Right cardiac atrium (tissue), 5 donors: ENCODE measurements at regions not wholly inside any gene's neighbourhood (a gene's known extent, or its start where the extent isn't known, plus 50 kb on each side); places are given as distances from the start of the nearest gene placed in this dataset.
A peak's percentile ranks its signal among the peaks of the same experiment; 100 is the strongest.

Source experiments
- ATAC-seq, 2 donors: fragments of 200-7000 bp; cut with Tn5 transposase; one replicate each; pipeline versions ENCODE4 v1.8.0 to v1.9.1; 2020; ENCODE audit warnings: moderate library complexity in 2 of 2, mild to moderate bottlenecking in 1 of 2
- DNase-seq, 3 donors: peaks; one replicate each; pipeline ENCODE4 v3.0.0-alpha.2; 2020
- H3K27ac ChIP-seq: one replicate; pipeline ENCODE4 v1.5.1; 2013; ENCODE audit warnings: mild to moderate bottlenecking, low read length, control low read depth, moderate library complexity
- H3K27me3 ChIP-seq: one replicate; pipeline ENCODE4 v1.6.1; 2013; ENCODE audit not compliant: control insufficient read depth, insufficient read depth
- H3K4me1 ChIP-seq: one replicate; pipeline ENCODE4 v1.6.1; 2013; ENCODE audit warnings: low read length; ENCODE audit not compliant: control insufficient read depth, insufficient read depth
- H3K4me3 ChIP-seq: one replicate; pipeline ENCODE4 v1.5.1; 2013; ENCODE audit warnings: low read length, control low read depth
- H3K9me3 ChIP-seq: one replicate; pipeline ENCODE4 v1.6.1; 2013; ENCODE audit warnings: low read length; ENCODE audit not compliant: control insufficient read depth
- WGBS: extraction: QIAGEN DNeasy Blood & Tissue Kit; methylation state at CpG from one replicate; pipeline ENCODE4 v1.1.7; 2013; 5-methylcytosine and 5-hydroxymethylcytosine counted together
- intact Hi-C, 4 donors: fragments of 100-400 bp; cut with DNase I; formaldehyde crosslinking; loops; one replicate each; pipeline versions ENCODE4 v1.11.0 to v1.14.0; 2022 to 2023
- donor health status: healthy with polysubstance abuse.
- donor health status: DM: no; HTN: yes; CAD: no.
- donor health status: DM: no; HTN: no; CAD: no.
- donor health status: DM: no; HTN: yes; CAD: no; lungs with severe emphysema.
- donor health status: DM: yes; HTN: yes; CAD: no.

- Histone ChIP-seq H3K4me3 (no peak overlapping the region), H3K9me3 (no peaks in the 10 kb centered on the region), H3K27me3 (no peaks in the 10 kb centered on the region), H3K4me1 (peaks cover 5% of the 10 kb centered on the region), H3K27ac (no peak overlapping the region)
- ATAC-seq (no peak), DNase-seq (no peak)
- 92% methylated on average over 5 of the region's 5 CpGs for WGBS
- intact Hi-C loops = no loop called here
Observed at GRCh38 chrX:38871129-38872029, 70.1 kb downstream of the MID1IP1 start.

DNA sequence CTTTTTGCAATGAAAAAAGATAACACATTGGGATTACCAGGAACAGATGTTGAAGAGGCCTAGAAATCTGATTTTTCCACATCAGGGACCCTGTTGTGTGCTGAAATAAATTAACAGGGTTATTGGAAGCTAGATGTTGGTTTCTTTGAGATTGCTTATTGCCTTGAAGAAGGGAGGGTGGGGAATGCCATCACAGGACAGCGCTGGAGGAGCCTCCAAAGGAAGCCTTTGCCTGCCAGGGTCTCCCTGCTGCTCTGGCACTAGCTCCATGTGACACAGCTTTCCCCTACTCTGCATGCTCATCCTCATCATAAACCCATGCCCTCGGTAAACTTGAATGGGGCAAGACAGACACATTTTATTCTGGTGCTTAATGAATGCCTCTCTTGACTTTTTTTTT lies 76.1 kb downstream of the MID1IP1 start:
- no peak overlapping the region for H3K27ac ChIP-seq
- DNase-seq (no peak), ATAC-seq (no peak)
- no peaks in the 10 kb centered on the region for H3K9me3 ChIP-seq
- 94% methylated on average over 2 of the region's 2 CpGs for WGBS
- intact Hi-C loops = no loop called here
- no peak overlapping the region for H3K4me3 ChIP-seq
- no peaks in the 10 kb centered on the region for H3K4me1 ChIP-seq
- H3K27me3 ChIP-seq = no peaks in the 10 kb centered on the region

GRCh38 chrX:38878641-38879340 lies 77.5 kb downstream of the MID1IP1 start:
- no peaks in the 10 kb centered on the region for H3K9me3 ChIP-seq
- no peaks in the 10 kb centered on the region for H3K27me3 ChIP-seq
- no peak overlapping the region for H3K27ac ChIP-seq
- ATAC-seq = no peak
- intact Hi-C loops = no loop called here
- DNase-seq = no peak
- 66% methylated on average over 4 of the region's 4 CpGs for WGBS
- no peaks in the 10 kb centered on the region for H3K4me1 ChIP-seq
- H3K4me3 ChIP-seq = no peak overlapping the region

DNA sequence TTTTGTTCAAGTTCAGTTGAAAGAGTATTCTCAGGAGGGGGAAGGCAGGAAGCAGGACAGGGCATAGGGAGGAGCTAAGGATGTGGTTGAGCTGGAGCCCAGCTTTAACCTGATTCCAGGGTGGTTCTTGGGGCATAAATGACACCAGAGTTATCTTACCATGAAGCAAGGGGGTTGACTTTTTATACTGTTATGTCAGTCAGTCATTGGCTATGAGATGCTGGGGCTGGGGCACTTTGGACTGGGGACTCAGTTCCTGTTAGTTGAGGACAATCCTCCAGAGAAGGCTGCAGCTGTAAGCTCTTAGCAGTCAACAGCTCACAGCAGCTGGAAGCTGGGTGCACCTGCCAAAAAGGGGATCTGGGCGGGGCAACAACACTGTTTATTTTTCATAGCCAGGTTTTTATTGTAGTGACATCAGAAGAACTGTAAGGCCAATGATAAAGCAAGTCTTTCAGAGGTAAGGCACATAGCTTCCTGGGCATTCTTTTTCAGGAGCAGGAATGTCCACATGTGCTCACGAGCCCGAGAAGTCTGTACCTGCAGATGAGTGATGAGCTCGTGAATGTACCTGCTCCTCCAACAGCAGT lies 78.5 kb downstream of the MID1IP1 start:
- H3K27ac ChIP-seq = no peak overlapping the region
- peak in 1 of 2 donors; percentile 28 for ATAC-seq

GRCh38 chrX:38880296-38880854 lies 79.1 kb downstream of the MID1IP1 start:
- WGBS = 48% methylated on average over 3 of the region's 3 CpGs
- H3K9me3 ChIP-seq = no peaks in the 10 kb centered on the region
- H3K4me3 ChIP-seq = no peak overlapping the region
- no peak for DNase-seq
- no peaks in the 10 kb centered on the region for H3K4me1 ChIP-seq
- intact Hi-C loops = no loop called here
- no peak overlapping the region for H3K27ac ChIP-seq
- no peaks in the 10 kb centered on the region for H3K27me3 ChIP-seq
- peak in 1 of 2 donors; percentile 35 for ATAC-seq

More for the DNA sequence above, 78.5 kb downstream of the MID1IP1 start:
- DNase-seq = peak in 2 of 3 donors; percentile 53 to 67
- H3K4me1 ChIP-seq = no peaks in the 10 kb centered on the region
- H3K9me3 ChIP-seq = no peaks in the 10 kb centered on the region
- intact Hi-C loops = no loop called here
- WGBS = 81% methylated on average over 4 of the region's 4 CpGs
- no peaks in the 10 kb centered on the region for H3K27me3 ChIP-seq
- no peak overlapping the region for H3K4me3 ChIP-seq

- no peaks in the 10 kb centered on the region for H3K9me3 ChIP-seq
- H3K27me3 ChIP-seq = no peaks in the 10 kb centered on the region
- ATAC-seq (no peak), DNase-seq (no peak)
- H3K27ac ChIP-seq = no peak overlapping the region
- WGBS = 91% methylated on average over 2 of the region's 2 CpGs
- intact Hi-C loops = no loop called here
- H3K4me1 ChIP-seq = no peaks in the 10 kb centered on the region
- H3K4me3 ChIP-seq = no peak overlapping the region
Observed at GRCh38 chrX:38881066-38881465, 79.8 kb downstream of the MID1IP1 start.

DNA sequence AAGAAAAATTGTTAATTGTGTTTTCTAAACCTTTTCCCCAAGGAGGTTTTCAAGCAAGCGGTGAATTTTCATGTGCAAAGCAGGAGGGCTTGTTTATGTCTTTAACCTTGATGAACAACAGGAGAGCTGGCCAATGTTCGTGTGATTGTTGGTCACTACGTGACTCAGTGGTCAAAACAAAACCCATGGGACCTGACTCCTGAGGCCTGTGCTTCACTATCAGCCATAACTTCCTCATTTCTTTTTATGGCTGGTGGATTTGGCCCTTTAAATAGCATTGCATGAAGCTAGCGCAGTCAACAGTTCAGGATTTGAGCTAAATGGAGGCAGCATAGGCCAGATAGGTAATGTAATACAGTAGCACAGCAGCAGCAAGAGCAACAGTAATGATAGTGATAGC lies 80.5 kb downstream of the MID1IP1 start:
- WGBS = 70% methylated on average over 4 of the region's 4 CpGs
- intact Hi-C loops = no loop called here
- ATAC-seq (no peak), DNase-seq (no peak)
- Histone ChIP-seq H3K4me3 (no peak overlapping the region), H3K9me3 (no peaks in the 10 kb centered on the region), H3K4me1 (no peaks in the 10 kb centered on the region), H3K27me3 (no peaks in the 10 kb centered on the region), H3K27ac (no peak overlapping the region)

DNA sequence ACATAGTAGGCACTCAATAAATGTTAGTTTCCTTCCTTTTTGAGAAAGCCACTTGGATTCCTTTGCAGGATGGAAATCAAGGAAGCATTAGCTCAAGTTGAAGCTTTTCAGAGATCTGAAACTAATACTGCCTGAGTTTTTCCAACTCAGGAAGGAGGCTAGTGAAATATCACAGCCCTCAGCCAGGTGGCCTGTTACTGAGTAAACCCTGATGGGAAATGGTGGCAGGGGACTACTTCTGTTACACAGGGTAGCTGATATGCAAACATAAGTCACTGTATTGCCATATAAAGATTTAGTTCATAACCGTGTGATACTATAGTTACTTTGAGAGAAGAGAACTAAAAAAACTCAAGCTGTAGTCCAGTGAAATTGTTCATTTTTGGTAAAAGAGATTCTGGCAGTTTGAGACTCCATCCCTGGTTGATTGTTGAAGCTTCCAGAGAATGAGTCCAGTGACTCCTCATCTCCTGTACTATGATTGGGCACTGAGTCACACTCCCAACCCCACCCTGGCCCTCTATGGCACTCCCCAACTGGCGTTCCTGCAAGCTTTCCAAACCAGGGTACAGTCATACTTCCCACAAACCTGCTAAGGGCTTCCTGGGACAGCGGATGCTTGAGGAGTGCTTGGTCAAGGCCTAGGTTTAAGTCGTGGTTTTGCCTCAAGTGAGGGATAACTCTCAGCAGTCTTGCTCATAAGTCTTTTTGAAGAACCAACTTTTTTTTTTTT lies 81.8 kb downstream of the MID1IP1 start:
- intact Hi-C loops = no loop called here
- Histone ChIP-seq H3K4me1 (no peaks in the 10 kb centered on the region), H3K4me3 (no peak overlapping the region), H3K9me3 (no peaks in the 10 kb centered on the region), H3K27me3 (no peaks in the 10 kb centered on the region), H3K27ac (no peak overlapping the region)
- ATAC-seq = peak in 1 of 2 donors; percentile 25
- DNase-seq = no peak
- 86% methylated on average over 4 of the region's 4 CpGs for WGBS

DNA sequence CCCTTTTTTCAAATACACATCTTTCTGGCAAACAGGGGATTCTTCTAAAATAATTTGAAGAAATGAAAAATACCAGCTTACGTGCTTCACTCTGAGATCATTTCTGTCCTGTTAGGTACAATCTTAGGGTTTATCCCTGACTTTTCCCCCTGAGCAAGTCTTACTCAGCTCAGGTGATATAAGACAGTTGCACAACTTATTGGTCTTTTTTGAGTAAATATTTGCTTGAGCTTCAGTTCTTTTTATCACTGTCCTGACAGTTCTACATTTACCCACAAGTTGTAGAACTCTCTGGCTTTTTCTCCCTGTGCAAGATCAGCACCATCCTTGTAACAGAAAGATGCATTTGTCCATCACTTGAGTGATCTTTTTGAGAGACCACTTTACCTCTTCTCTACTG lies 84.9 kb downstream of the MID1IP1 start:
- Histone ChIP-seq H3K4me3 (no peak overlapping the region), H3K4me1 (no peaks in the 10 kb centered on the region), H3K27me3 (no peaks in the 10 kb centered on the region), H3K27ac (no peak overlapping the region), H3K9me3 (no peaks in the 10 kb centered on the region)
- intact Hi-C loops = no loop called here
- no peak for ATAC-seq
- DNase-seq = no peak
- 97% methylated on average over 1 of the region's 1 CpG for WGBS

DNA sequence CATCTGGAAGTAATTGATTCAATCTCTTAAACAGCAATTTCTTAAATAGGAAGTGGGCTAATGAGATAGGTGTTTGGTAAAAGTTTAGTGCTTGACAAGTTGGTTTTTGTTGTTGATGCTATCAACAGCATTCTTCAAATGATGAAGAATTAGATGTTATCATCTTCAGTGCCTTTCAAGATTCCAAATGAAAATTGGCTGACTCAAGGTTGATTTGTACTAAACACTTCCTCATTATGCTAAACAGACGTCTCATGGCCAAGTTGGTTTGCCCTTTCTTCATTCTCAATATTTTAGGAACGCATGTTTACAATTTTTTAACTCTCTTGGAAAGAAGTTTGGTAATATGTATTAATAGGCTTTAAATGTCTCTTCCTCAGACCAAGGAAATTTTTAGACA lies 86.0 kb downstream of the MID1IP1 start:
- no peaks in the 10 kb centered on the region for H3K27me3 ChIP-seq
- H3K4me1 ChIP-seq = no peaks in the 10 kb centered on the region
- H3K9me3 ChIP-seq = no peaks in the 10 kb centered on the region
- intact Hi-C loops = no loop called here
- H3K27ac ChIP-seq = no peak overlapping the region
- DNase-seq = no peak
- no peak for ATAC-seq
- no peak overlapping the region for H3K4me3 ChIP-seq
- WGBS = 89% methylated on average over 2 of the region's 2 CpGs
